22Rv1 (cell line): ENCODE measurements at regions not wholly inside any gene's neighbourhood (a gene's known extent, or its start where the extent isn't known, plus 50 kb on each side); places are given as distances from the start of the nearest gene placed in this dataset.

Experiments used
- CTCF ChIP-seq: fragments of 450-650 bp; IDR thresholded peaks from 2 replicates; pipeline ENCODE4 v1.5.1; 2017; ENCODE audit warnings: mild to moderate bottlenecking
- ZFX ChIP-seq: fragments of 450-650 bp; IDR thresholded peaks from 2 replicates; pipeline ENCODE4 v1.6.1; 2017; ENCODE audit warnings: antibody characterized with exemption, borderline replicate concordance

GRCh38 chr6:92147246-92147645, 1272.1 kb downstream of the EPHA7 start:
- TF ChIP-seq CTCF (no peak), ZFX (no peak)
